ENCODE measurements at regions not wholly inside any gene's neighbourhood (a gene's known extent, or its start where the extent isn't known, plus 50 kb on each side); places are given as distances from the start of the nearest gene placed in this dataset.

DNA sequence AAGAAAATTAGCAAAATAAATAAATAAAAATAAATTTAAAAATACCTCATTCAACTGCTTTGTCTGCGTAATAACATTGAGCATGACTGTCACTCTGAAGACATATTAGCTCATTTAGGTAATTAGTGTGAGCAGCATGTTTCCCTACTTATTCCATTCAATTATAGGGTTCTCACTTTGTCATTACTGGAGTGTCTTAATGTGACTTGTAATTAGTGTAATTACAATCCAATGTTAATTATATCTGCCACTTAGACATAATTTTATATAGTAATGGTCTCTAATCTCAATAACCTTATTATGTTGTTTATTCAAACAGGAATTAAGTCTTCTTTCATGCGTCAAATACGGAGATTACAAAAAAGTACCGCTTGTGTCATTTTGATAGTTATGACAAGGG lies 893.9 kb upstream of the ACVR2A start:
- no peak for DNase-seq (ENCODE audit: low read depth)
- TF ChIP-seq, protein P1, sequence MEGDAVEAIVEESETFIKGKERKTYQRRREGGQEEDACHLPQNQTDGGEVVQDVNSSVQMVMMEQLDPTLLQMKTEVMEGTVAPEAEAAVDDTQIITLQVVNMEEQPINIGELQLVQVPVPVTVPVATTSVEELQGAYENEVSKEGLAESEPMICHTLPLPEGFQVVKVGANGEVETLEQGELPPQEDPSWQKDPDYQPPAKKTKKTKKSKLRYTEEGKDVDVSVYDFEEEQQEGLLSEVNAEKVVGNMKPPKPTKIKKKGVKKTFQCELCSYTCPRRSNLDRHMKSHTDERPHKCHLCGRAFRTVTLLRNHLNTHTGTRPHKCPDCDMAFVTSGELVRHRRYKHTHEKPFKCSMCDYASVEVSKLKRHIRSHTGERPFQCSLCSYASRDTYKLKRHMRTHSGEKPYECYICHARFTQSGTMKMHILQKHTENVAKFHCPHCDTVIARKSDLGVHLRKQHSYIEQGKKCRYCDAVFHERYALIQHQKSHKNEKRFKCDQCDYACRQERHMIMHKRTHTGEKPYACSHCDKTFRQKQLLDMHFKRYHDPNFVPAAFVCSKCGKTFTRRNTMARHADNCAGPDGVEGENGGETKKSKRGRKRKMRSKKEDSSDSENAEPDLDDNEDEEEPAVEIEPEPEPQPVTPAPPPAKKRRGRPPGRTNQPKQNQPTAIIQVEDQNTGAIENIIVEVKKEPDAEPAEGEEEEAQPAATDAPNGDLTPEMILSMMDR (IDR thresholded peaks at IDR 0.05; ENCODE audit: low read depth, low read length, missing control alignments) = no peak
- H3K4me3 ChIP-seq (ENCODE audit: low read depth, low read length) = no peak overlapping the region

DNA sequence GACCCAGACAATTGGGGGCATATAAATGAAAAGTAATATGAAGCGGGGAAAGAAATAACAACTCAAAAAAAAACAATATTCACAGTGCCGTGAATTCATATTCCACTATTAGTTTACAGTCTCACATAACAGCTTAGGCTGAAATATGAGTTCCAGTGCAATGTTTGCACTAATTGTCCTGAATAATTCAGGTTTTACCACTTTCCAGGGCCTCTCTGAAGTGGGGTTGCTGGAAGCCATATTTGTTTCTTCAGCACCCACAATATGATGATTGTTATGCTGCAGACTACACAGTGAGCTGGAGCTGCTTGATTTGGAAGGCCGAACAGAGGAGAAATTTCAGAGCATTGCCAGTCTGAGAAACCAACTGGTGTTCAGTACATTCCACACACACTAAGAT lies 894.5 kb upstream of the ACVR2A start:
- DNase-seq (ENCODE audit: low read depth) = no peak
- TF ChIP-seq, protein P1 (IDR thresholded peaks at IDR 0.05; ENCODE audit: low read depth, low read length, missing control alignments) = no peak

DNA sequence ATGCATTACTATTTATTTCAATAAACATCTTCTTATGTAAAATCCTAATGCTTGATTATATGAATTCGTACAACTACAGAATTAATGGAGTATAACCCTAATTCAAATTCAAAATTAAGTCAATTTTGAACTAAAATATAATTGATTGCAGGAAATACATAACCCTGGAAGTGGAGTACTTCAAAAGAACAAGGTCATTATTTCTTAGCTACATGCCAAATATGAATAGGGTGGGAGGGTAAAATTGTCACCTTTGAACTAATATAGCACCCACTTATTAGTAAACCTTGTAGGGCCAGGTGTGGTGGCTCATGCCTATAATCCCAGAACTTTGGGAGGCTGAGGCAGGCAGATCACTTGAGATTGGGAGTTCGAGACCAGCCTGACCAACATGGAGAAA lies 895.4 kb upstream of the ACVR2A start:
- DNase-seq (ENCODE audit: low read depth) = no peak
- TF ChIP-seq, protein P1 (IDR thresholded peaks at IDR 0.05; ENCODE audit: low read depth, low read length, missing control alignments) = no peak
- no peak overlapping the region for H3K4me3 ChIP-seq (ENCODE audit: low read depth, low read length)

More for the DNA sequence above, 894.5 kb upstream of the ACVR2A start:
- H3K4me3 ChIP-seq (ENCODE audit: low read depth, low read length) = no peak overlapping the region

DNA sequence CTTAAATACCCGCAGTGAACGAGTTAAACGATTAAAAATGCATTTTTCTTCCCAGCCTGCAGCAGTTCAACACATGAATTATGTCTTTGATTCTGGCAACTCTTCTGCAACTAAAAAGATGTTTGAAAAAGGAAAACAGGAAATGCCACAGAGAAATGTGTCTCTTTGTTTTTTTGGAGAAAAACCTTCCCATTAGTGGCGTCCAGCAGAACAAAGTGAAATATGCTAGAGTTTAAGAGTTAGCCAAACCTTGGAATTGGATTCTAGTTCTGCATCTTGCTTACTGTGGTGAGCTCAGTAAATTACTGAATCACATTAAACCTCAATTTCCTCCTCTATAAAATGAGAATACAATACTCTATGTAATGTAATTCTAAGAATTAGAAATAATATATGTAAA lies 900.2 kb upstream of the ACVR2A start:
- TF ChIP-seq, protein P1 (IDR thresholded peaks at IDR 0.05; ENCODE audit: low read depth, low read length, missing control alignments) = no peak
- H3K4me3 ChIP-seq (ENCODE audit: low read depth, low read length) = no peak overlapping the region

DNA sequence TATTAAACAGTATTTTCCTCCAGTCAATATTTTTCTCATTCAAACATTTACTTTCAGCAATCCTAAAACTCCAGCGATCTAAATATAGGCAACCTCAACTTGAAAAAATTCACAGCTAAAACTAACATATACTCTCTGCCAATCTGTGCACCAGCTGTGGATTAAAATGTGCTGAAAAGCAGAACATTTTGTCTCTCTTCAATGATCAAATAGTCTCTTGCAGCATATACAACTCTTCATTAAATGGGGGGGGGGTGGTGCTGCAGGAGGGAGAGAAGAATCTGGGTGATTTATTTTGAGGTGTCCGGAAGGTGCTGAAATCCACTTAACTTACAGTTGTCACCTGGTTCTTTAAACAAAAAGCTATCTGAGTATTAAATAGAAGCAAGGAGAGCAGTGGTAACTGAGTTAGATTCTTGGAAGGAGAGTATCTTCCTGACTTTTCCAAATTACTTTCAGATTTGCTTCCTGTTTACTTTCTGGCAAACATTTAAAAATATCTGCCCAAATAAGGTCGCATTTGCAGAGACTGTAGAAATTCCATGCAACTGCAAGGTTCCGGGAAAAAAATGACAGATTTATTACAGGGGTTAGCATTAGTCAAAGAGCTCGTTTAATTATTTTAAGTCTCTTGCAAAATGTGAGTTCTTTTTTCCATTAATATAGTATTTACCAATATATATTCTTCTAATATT lies 904.7 kb upstream of the ACVR2A start:
- no peak overlapping the region for H3K4me3 ChIP-seq (ENCODE audit: low read depth, low read length)
- TF ChIP-seq, protein P1 (IDR thresholded peaks at IDR 0.05; ENCODE audit: low read depth, low read length, missing control alignments) = no peak
- no peak for DNase-seq (ENCODE audit: low read depth)

More for the DNA sequence above, 900.2 kb upstream of the ACVR2A start:
- DNase-seq (ENCODE audit: low read depth) = no peak

DNA sequence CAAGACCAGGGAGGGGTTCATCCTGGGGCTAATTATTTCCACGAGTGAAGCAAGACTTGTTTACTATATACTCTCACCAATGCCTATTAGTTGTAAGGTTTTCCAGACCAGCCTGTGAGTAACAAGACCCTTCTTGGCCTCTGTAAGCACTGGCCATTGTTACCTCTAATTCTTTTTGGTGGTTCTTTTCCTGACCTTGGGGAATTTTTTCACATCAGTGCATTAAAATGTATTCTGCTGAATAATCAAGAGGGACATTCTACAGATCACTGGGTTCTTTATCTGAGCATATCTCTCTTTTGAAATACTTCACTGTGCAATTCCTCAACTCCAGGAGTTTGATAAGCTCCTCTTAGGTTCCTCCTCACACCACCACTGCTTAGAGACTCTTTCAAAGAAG lies 909.9 kb upstream of the ACVR2A start:
- no peak overlapping the region for H3K4me3 ChIP-seq (ENCODE audit: low read depth, low read length)
- TF ChIP-seq, protein P1 (IDR thresholded peaks at IDR 0.05; ENCODE audit: low read depth, low read length, missing control alignments) = no peak
- no peak for DNase-seq (ENCODE audit: low read depth)

DNA sequence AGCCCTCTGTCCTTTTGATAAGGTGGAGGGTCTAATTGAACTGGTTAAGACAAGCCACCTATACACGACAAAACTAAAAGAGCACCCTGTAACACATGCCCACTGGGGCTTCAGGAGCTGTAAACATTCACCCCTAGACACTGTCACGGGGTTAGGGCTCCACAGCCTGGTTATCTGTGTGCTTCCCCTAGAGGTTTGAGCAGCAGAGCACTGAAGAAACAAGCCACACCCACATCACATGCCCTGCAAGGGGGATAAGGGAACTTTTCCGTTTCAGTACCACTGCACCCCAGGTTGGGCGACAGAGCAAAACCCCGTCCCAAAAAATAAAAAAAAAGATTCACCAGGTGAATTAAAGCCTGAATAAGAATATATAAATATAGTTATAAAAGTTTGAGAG lies 913.7 kb upstream of the ACVR2A start:
- no peak for DNase-seq (ENCODE audit: low read depth)
- TF ChIP-seq, protein P1 (IDR thresholded peaks at IDR 0.05; ENCODE audit: low read depth, low read length, missing control alignments) = no peak
- no peak overlapping the region for H3K4me3 ChIP-seq (ENCODE audit: low read depth, low read length)

Measured in GM12864 (cell line).